ENCODE measurements at regions not wholly inside any gene's neighbourhood (a gene's known extent, or its start where the extent isn't known, plus 50 kb on each side); places are given as distances from the start of the nearest gene placed in this dataset.

GRCh38 chr12:22938323-22938722 lies 313.4 kb downstream of the ETNK1 start:
- H3K4ac ChIP-seq (ENCODE audit: low read length): no peak overlapping the region
- no peak overlapping the region for H2AK5ac ChIP-seq (ENCODE audit: low read depth, low read length)
- no peak overlapping the region for H4K91ac ChIP-seq (ENCODE audit: low read depth, low read length, poor library complexity)
- H2AFZ ChIP-seq (ENCODE audit: low read length): no peak overlapping the region
- no peak overlapping the region for H3K4me2 ChIP-seq (ENCODE audit: insufficient read depth, low read length, poor library complexity, severe bottlenecking)
- H3K14ac ChIP-seq (ENCODE audit: low read length): no peak overlapping the region
- peak overlapping the region; percentile 35 for H2BK5ac ChIP-seq (ENCODE audit: low read length)
- H3K36me3 ChIP-seq (replicated peaks in 1 of 2; ENCODE audit: control insufficient read depth in 2 of 2, insufficient read depth in 2 of 2, low read length in 2 of 2): no peaks in the 10 kb centered on the region
- H3K9me3 ChIP-seq (replicated peaks in 1 of 2; ENCODE audit: control insufficient read depth in 2 of 2, insufficient read depth in 1 of 2, low read depth in 1 of 2, low read length in 2 of 2): peaks cover 4 to 12% of the 10 kb centered on the region in 2 donors
- H3K27me3 ChIP-seq (ENCODE audit: control insufficient read depth in 3 of 3, insufficient read depth in 3 of 3, low read depth in 1 of 3, low read length in 3 of 3): no peaks in the 10 kb centered on the region
- no peak overlapping the region for H2BK120ac ChIP-seq (ENCODE audit: low read depth, low read length)
- no peaks in the 10 kb centered on the region for H3K79me1 ChIP-seq (ENCODE audit: low read depth, low read length)
- H3K23ac ChIP-seq (ENCODE audit: low read depth, low read length, poor library complexity): peak overlapping the region; percentile 2
- H3K27ac ChIP-seq (replicated peaks; ENCODE audit: low read length): no peak overlapping the region
- DNase-seq (ENCODE audit: low spot score): no peak
- no peak overlapping the region for H2BK15ac ChIP-seq (ENCODE audit: low read length)
- no peak overlapping the region for H4K8ac ChIP-seq (ENCODE audit: low read depth, low read length)
- no peaks in the 10 kb centered on the region for H3K4me1 ChIP-seq (ENCODE audit: control insufficient read depth in 2 of 2, insufficient read depth in 1 of 2, low read depth in 1 of 2, low read length in 2 of 2)
- no peak overlapping the region for H3K4me3 ChIP-seq (ENCODE audit: low read length in 2 of 2)
- peak overlapping the region; percentile 80 for H3K18ac ChIP-seq (ENCODE audit: low read length)
- H3K9ac ChIP-seq (ENCODE audit: low read depth, low read length, poor library complexity): no peak overlapping the region
- no peak overlapping the region for H2BK12ac ChIP-seq (ENCODE audit: low read length)
- WGBS, 2 donors (ENCODE audit: extremely low coverage in 2 of 2, insufficient read length in 2 of 2, insufficient replicate concordance in 1 of 2): no CpG with 5 or more reads among the region's 2 CpGs

- no peak overlapping the region for H4K8ac ChIP-seq (ENCODE audit: low read depth, low read length)
- H3K4me1 ChIP-seq (ENCODE audit: control insufficient read depth in 2 of 2, insufficient read depth in 1 of 2, low read depth in 1 of 2, low read length in 2 of 2): no peaks in the 10 kb centered on the region
- no peak overlapping the region for H3K4me2 ChIP-seq (ENCODE audit: insufficient read depth, low read length, poor library complexity, severe bottlenecking)
- no peak overlapping the region for H2BK12ac ChIP-seq (ENCODE audit: low read length)
- no peak overlapping the region for H2BK5ac ChIP-seq (ENCODE audit: low read length)
- no peak overlapping the region for H3K18ac ChIP-seq (ENCODE audit: low read length)
- H2AFZ ChIP-seq (ENCODE audit: low read length): no peak overlapping the region
- no peaks in the 10 kb centered on the region for H3K79me1 ChIP-seq (ENCODE audit: low read depth, low read length)
- H3K4ac ChIP-seq (ENCODE audit: low read length): no peak overlapping the region
- H2AK5ac ChIP-seq (ENCODE audit: low read depth, low read length): no peak overlapping the region
- H3K4me3 ChIP-seq (ENCODE audit: low read length in 2 of 2): no peak overlapping the region
- H3K36me3 ChIP-seq (replicated peaks in 1 of 2; ENCODE audit: control insufficient read depth in 2 of 2, insufficient read depth in 2 of 2, low read length in 2 of 2): no peaks in the 10 kb centered on the region
- no peak overlapping the region for H4K91ac ChIP-seq (ENCODE audit: low read depth, low read length, poor library complexity)
- no peak overlapping the region for H3K27ac ChIP-seq (replicated peaks; ENCODE audit: low read length)
- H2BK120ac ChIP-seq (ENCODE audit: low read depth, low read length): no peak overlapping the region
- no peak overlapping the region for H3K23ac ChIP-seq (ENCODE audit: low read depth, low read length, poor library complexity)
- H3K9ac ChIP-seq (ENCODE audit: low read depth, low read length, poor library complexity): no peak overlapping the region
- H3K14ac ChIP-seq (ENCODE audit: low read length): no peak overlapping the region
- H2BK15ac ChIP-seq (ENCODE audit: low read length): no peak overlapping the region
- H3K9me3 ChIP-seq (replicated peaks in 1 of 2; ENCODE audit: control insufficient read depth in 2 of 2, insufficient read depth in 1 of 2, low read depth in 1 of 2, low read length in 2 of 2): no peaks in the 10 kb centered on the region
- no peaks in the 10 kb centered on the region for H3K27me3 ChIP-seq (ENCODE audit: control insufficient read depth in 3 of 3, insufficient read depth in 3 of 3, low read depth in 1 of 3, low read length in 3 of 3)
- DNase-seq (ENCODE audit: low spot score): no peak
- no CpG with 5 or more reads among the region's 5 CpGs for WGBS, 2 donors (ENCODE audit: extremely low coverage in 2 of 2, insufficient read length in 2 of 2, insufficient replicate concordance in 1 of 2)
Observed at GRCh38 chr12:22951206-22951605, 326.2 kb downstream of the ETNK1 start.

GRCh38 chr12:22956690-22957089 lies 331.7 kb downstream of the ETNK1 start:
- Histone ChIP-seq H2BK15ac (ENCODE audit: low read length) (no peak overlapping the region), H2BK12ac (ENCODE audit: low read length) (no peak overlapping the region), H2AFZ (ENCODE audit: low read length) (no peak overlapping the region), H3K9ac (ENCODE audit: low read depth, low read length, poor library complexity) (no peak overlapping the region), H2BK5ac (ENCODE audit: low read length) (no peak overlapping the region), H3K27ac (replicated peaks; ENCODE audit: low read length) (no peak overlapping the region), H3K4me1 (ENCODE audit: control insufficient read depth in 2 of 2, insufficient read depth in 1 of 2, low read depth in 1 of 2, low read length in 2 of 2) (no peaks in the 10 kb centered on the region), H3K36me3 (replicated peaks in 1 of 2; ENCODE audit: control insufficient read depth in 2 of 2, insufficient read depth in 2 of 2, low read length in 2 of 2) (no peaks in the 10 kb centered on the region), H3K79me1 (ENCODE audit: low read depth, low read length) (no peaks in the 10 kb centered on the region), H3K4me2 (ENCODE audit: insufficient read depth, low read length, poor library complexity, severe bottlenecking) (no peak overlapping the region), H3K27me3 (ENCODE audit: control insufficient read depth in 3 of 3, insufficient read depth in 3 of 3, low read depth in 1 of 3, low read length in 3 of 3) (no peaks in the 10 kb centered on the region), H4K8ac (ENCODE audit: low read depth, low read length) (no peak overlapping the region), H2BK120ac (ENCODE audit: low read depth, low read length) (no peak overlapping the region), H3K4me3 (ENCODE audit: low read length in 2 of 2) (no peak overlapping the region), H3K4ac (ENCODE audit: low read length) (no peak overlapping the region), H3K23ac (ENCODE audit: low read depth, low read length, poor library complexity) (no peak overlapping the region), H3K18ac (ENCODE audit: low read length) (no peak overlapping the region), H2AK5ac (ENCODE audit: low read depth, low read length) (no peak overlapping the region), H3K14ac (ENCODE audit: low read length) (no peak overlapping the region), H4K91ac (ENCODE audit: low read depth, low read length, poor library complexity) (no peak overlapping the region), H3K9me3 (replicated peaks in 1 of 2; ENCODE audit: control insufficient read depth in 2 of 2, insufficient read depth in 1 of 2, low read depth in 1 of 2, low read length in 2 of 2) (no peaks in the 10 kb centered on the region)
- no peak for DNase-seq (ENCODE audit: low spot score)
- WGBS, 2 donors (ENCODE audit: extremely low coverage in 2 of 2, insufficient read length in 2 of 2, insufficient replicate concordance in 1 of 2): no CpG with 5 or more reads among the region's 2 CpGs

GRCh38 chr12:22967171-22967570 lies 342.2 kb downstream of the ETNK1 start:
- H3K79me1 ChIP-seq (ENCODE audit: low read depth, low read length): no peaks in the 10 kb centered on the region
- H3K27me3 ChIP-seq (ENCODE audit: control insufficient read depth in 3 of 3, insufficient read depth in 3 of 3, low read depth in 1 of 3, low read length in 3 of 3): no peaks in the 10 kb centered on the region
- H4K91ac ChIP-seq (ENCODE audit: low read depth, low read length, poor library complexity): no peak overlapping the region
- H3K4me1 ChIP-seq (ENCODE audit: control insufficient read depth in 2 of 2, insufficient read depth in 1 of 2, low read depth in 1 of 2, low read length in 2 of 2): no peaks in the 10 kb centered on the region
- no peaks in the 10 kb centered on the region for H3K36me3 ChIP-seq (replicated peaks in 1 of 2; ENCODE audit: control insufficient read depth in 2 of 2, insufficient read depth in 2 of 2, low read length in 2 of 2)
- no peak overlapping the region for H2BK12ac ChIP-seq (ENCODE audit: low read length)
- no peak for DNase-seq (ENCODE audit: low spot score)
- no peak overlapping the region for H3K9ac ChIP-seq (ENCODE audit: low read depth, low read length, poor library complexity)
- no peak overlapping the region for H2BK15ac ChIP-seq (ENCODE audit: low read length)
- no peak overlapping the region for H3K4ac ChIP-seq (ENCODE audit: low read length)
- H2BK120ac ChIP-seq (ENCODE audit: low read depth, low read length): no peak overlapping the region
- H3K4me2 ChIP-seq (ENCODE audit: insufficient read depth, low read length, poor library complexity, severe bottlenecking): no peak overlapping the region
- no peak overlapping the region for H4K8ac ChIP-seq (ENCODE audit: low read depth, low read length)
- H3K23ac ChIP-seq (ENCODE audit: low read depth, low read length, poor library complexity): no peak overlapping the region
- H2BK5ac ChIP-seq (ENCODE audit: low read length): no peak overlapping the region
- H3K14ac ChIP-seq (ENCODE audit: low read length): no peak overlapping the region
- no peak overlapping the region for H2AK5ac ChIP-seq (ENCODE audit: low read depth, low read length)
- H3K18ac ChIP-seq (ENCODE audit: low read length): no peak overlapping the region
- H3K9me3 ChIP-seq (replicated peaks in 1 of 2; ENCODE audit: control insufficient read depth in 2 of 2, insufficient read depth in 1 of 2, low read depth in 1 of 2, low read length in 2 of 2): no peaks in the 10 kb centered on the region
- no peak overlapping the region for H2AFZ ChIP-seq (ENCODE audit: low read length)
- H3K27ac ChIP-seq (replicated peaks; ENCODE audit: low read length): no peak overlapping the region
- H3K4me3 ChIP-seq (ENCODE audit: low read length in 2 of 2): no peak overlapping the region
